Esophagus muscularis mucosa (tissue), 4 donors: ENCODE measurements at regions not wholly inside any gene's neighbourhood (a gene's known extent, or its start where the extent isn't known, plus 50 kb on each side); places are given as distances from the start of the nearest gene placed in this dataset.

Experiments
- DNase-seq: peaks from one replicate; pipeline ENCODE4 v3.0.0-alpha.2; 2017; ENCODE audit errors: extremely low spot score
- H3K27ac ChIP-seq, 4 donors: fragments of 200-600 bp; sonication (generic); replicated peaks in 1 of 4; 1 replicate in 3 of 4; 2 replicates in 1 of 4; pipeline ENCODE4 v1.5.1; 2016 to 2019; ENCODE audit warnings: mild to moderate bottlenecking in 1 of 4
- H3K27me3 ChIP-seq, 4 donors: fragments of 200-600 bp; sonication (generic); one replicate each; pipeline versions ENCODE4 v1.5.1 to v1.6.0; 2016 to 2019
- H3K36me3 ChIP-seq, 4 donors: fragments of 200-600 bp; sonication (generic); one replicate each; pipeline ENCODE4 v1.5.1; 2016 to 2019
- H3K4me1 ChIP-seq, 4 donors: fragments of 200-600 bp; sonication (generic); one replicate each; pipeline ENCODE4 v1.5.1; 2016 to 2019
- H3K4me3 ChIP-seq, 4 donors: fragments of 200-600 bp; sonication (generic); 1 replicate in 2 of 4; 2 replicates in 2 of 4; pipeline ENCODE4 v1.5.1; 2016 to 2019; ENCODE audit warnings: mild to moderate bottlenecking in 4 of 4, moderate library complexity in 1 of 4
- H3K9me3 ChIP-seq, 4 donors: fragments of 200-600 bp; sonication (generic); 1 replicate in 3 of 4; 2 replicates in 1 of 4; pipeline ENCODE4 v1.5.1; 2016 to 2019
- CTCF ChIP-seq, 3 experiments: fragments of 200-600 bp in 2 of 3; fragments of 450-650 bp in 1 of 3; sonication (generic) in 2 of 3; IDR thresholded peaks; one replicate each; pipeline ENCODE4 v1.5.1; 2017 to 2019; ENCODE audit warnings: antibody characterized with exemption in 3 of 3, mild to moderate bottlenecking in 2 of 3, moderate library complexity in 1 of 3
- EP300 ChIP-seq: sonication (generic); formaldehyde crosslinking; IDR thresholded peaks from one replicate; pipeline ENCODE4 v1.6.1; 2017; ENCODE audit warnings: antibody characterized with exemption
- POLR2A ChIP-seq: fragments of 450-650 bp; IDR thresholded peaks from one replicate; pipeline ENCODE4 v1.6.1; 2017; ENCODE audit warnings: antibody characterized with exemption, moderate library complexity, mild to moderate bottlenecking, low read depth
- POLR2AphosphoS5 ChIP-seq, 2 donors: sonication (generic); formaldehyde crosslinking; IDR thresholded peaks; one replicate each; pipeline ENCODE4 v1.6.1; 2017; ENCODE audit warnings: antibody characterized with exemption in 2 of 2
- WGBS: methylation state at CpG from one replicate; pipeline ENCODE4 v1.1.5; 2018; 5-methylcytosine and 5-hydroxymethylcytosine counted together
- intact Hi-C: fragments of 100-400 bp; cut with DNase I; formaldehyde crosslinking; loops from one replicate; pipeline ENCODE4 v1.15.1; 2023

GRCh38 chr17:52306314-52306713 is 147.8 kb upstream of the CA10 start:
- H3K9me3 ChIP-seq, result no peaks in the 10 kb centered on the region
- no peak for TF ChIP-seq POLR2AphosphoS5 (IDR thresholded peaks at IDR 0.05)
- no peak for TF ChIP-seq EP300
- TF ChIP-seq CTCF (IDR thresholded peaks at IDR 0.05), result no peak
- TF ChIP-seq POLR2A, result no peak
- no peaks in the 10 kb centered on the region for H3K4me1 ChIP-seq
- no peak overlapping the region for H3K27ac ChIP-seq
- no peaks in the 10 kb centered on the region for H3K36me3 ChIP-seq
- 57% methylated on average over 1 of the region's 1 CpG for WGBS
- H3K4me3 ChIP-seq, result no peak overlapping the region
- no peaks in the 10 kb centered on the region for H3K27me3 ChIP-seq
- intact Hi-C loops, result no loop called here
- no peak for DNase-seq

DNA sequence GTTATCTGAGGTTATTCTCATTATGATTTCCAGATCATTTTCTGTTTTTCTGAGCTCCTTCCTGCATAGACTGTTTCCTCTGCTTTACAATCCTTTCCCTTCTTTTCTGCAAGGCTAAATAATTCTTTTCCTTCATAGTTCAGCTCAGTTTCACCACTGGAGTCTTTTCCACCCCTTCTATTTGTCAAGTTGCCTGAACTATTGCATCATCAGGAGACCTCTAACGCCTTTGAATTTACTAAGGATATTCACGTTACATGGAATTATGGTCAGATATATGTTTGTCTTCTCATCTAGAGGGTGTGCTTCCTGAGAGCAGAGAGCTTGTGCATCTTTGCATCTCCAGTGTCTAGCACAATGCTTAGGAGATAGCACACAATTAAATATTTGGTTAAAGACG is 140.4 kb upstream of the CA10 start:
- H3K27me3 ChIP-seq, result no peaks in the 10 kb centered on the region
- no peaks in the 10 kb centered on the region for H3K36me3 ChIP-seq
- no peaks in the 10 kb centered on the region for H3K4me1 ChIP-seq
- H3K9me3 ChIP-seq, result no peaks in the 10 kb centered on the region
- intact Hi-C loops, result no loop called here
- H3K4me3 ChIP-seq, result no peak overlapping the region
- H3K27ac ChIP-seq, result no peak overlapping the region
- TF ChIP-seq POLR2A (no peak), EP300 (no peak), POLR2AphosphoS5 (IDR thresholded peaks at IDR 0.05) (no peak), CTCF (IDR thresholded peaks at IDR 0.05) (no peak)
- DNase-seq, result no peak
- WGBS, result 79% methylated on average over 3 of the region's 3 CpGs

DNA sequence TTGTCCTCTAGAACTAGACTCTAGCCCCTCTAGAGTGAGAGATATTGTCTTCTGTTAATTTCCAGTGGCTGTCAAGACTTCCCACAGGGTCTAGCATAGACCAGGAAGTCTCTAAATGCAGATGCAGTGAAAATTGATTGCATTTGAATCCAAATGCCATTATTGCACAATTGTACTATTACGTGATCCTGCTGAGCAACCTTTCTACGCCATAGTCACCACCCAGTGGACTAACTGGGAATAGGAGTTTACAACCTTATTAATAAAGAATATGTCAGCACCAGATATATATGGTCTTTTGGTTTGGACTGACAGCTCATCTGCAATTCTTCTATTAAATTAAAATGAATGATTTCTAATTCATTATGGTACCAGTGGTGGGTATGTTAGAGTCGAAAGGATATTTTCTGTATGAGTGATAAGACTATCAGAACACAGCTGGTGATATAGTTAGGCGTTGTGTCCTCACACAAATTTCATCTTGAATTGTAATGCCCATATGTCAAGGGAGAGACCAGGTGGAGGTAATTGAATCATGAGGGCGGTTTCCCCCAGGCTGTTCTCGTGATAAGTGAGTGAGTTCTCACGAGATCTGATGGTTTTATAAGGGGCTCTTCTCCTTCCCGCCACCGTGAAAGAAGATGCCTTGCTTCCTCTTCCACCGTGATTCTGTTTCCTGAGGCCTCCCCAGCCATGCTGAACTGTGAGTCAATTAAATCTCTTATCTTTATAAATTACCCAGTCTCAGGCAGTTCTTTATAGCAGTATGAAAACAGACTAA is 138.9 kb upstream of the CA10 start:
- H3K36me3 ChIP-seq, result no peaks in the 10 kb centered on the region
- H3K9me3 ChIP-seq, result no peaks in the 10 kb centered on the region
- no peak overlapping the region for H3K27ac ChIP-seq
- DNase-seq, result no peak
- TF ChIP-seq CTCF (IDR thresholded peaks at IDR 0.05) (no peak), EP300 (no peak), POLR2A (no peak)
- WGBS, result 70% methylated on average over 10 of the region's 10 CpGs
- H3K4me1 ChIP-seq, result no peaks in the 10 kb centered on the region
- intact Hi-C loops, result no loop called here
- no peaks in the 10 kb centered on the region for H3K27me3 ChIP-seq
- H3K4me3 ChIP-seq, result no peak overlapping the region

GRCh38 chr17:52294301-52294700 is 135.8 kb upstream of the CA10 start:
- no peaks in the 10 kb centered on the region for H3K36me3 ChIP-seq
- 62% methylated on average over 1 of the region's 1 CpG for WGBS

More at GRCh38 chr17:52294301-52294700, 135.8 kb upstream of the CA10 start:
- DNase-seq, result no peak
- TF ChIP-seq EP300 (no peak), POLR2A (no peak), CTCF (IDR thresholded peaks at IDR 0.05) (no peak), POLR2AphosphoS5 (IDR thresholded peaks at IDR 0.05) (no peak)
- no peak overlapping the region for H3K4me3 ChIP-seq
- no peaks in the 10 kb centered on the region for H3K4me1 ChIP-seq
- intact Hi-C loops, result no loop called here
- H3K27me3 ChIP-seq, result no peaks in the 10 kb centered on the region
- no peaks in the 10 kb centered on the region for H3K9me3 ChIP-seq
- H3K27ac ChIP-seq, result no peak overlapping the region
